Liver (tissue), 3 donors: ENCODE measurements at regions not wholly inside any gene's neighbourhood (a gene's known extent, or its start where the extent isn't known, plus 50 kb on each side); places are given as distances from the start of the nearest gene placed in this dataset.

Source experiments
- ATF3 ChIP-seq: IDR thresholded peaks from 2 replicates; pipeline ENCODE4 v1.6.1; 2016; ENCODE audit warnings: antibody characterized with exemption
- EGR1 ChIP-seq, 2 donors: IDR thresholded peaks; 2 replicates each; pipeline ENCODE4 v1.6.1; 2016 to 2018; ENCODE audit warnings: antibody characterized with exemption in 2 of 2, low read depth in 2 of 2
- FOXA1 ChIP-seq: IDR thresholded peaks from 2 replicates; pipeline ENCODE4 v1.6.1; 2016; ENCODE audit warnings: antibody characterized with exemption
- GABPA ChIP-seq, 2 donors: IDR thresholded peaks in 1 of 2; conservative IDR thresholded peaks in 1 of 2; 2 replicates each; pipeline ENCODE4 v1.6.1; 2016; ENCODE audit warnings: antibody characterized with exemption in 2 of 2, mild to moderate bottlenecking in 1 of 2, moderate library complexity in 1 of 2
- JUND ChIP-seq, 2 donors: IDR thresholded peaks; 2 replicates each; pipeline ENCODE4 v1.6.1; 2016; ENCODE audit warnings: antibody characterized with exemption in 2 of 2
- MAX ChIP-seq: IDR thresholded peaks from 2 replicates; pipeline ENCODE4 v1.6.1; 2016; ENCODE audit warnings: antibody characterized with exemption
- RAD21 ChIP-seq, 2 donors: IDR thresholded peaks; 2 replicates each; pipeline ENCODE4 v1.6.1; 2016; ENCODE audit warnings: antibody characterized with exemption in 2 of 2, mild to moderate bottlenecking in 2 of 2
- RXRA ChIP-seq, 2 donors: IDR thresholded peaks; 2 replicates each; pipeline ENCODE4 v1.6.1; 2017 to 2018; ENCODE audit warnings: antibody characterized with exemption in 2 of 2, mild to moderate bottlenecking in 1 of 2
- YY1 ChIP-seq: IDR thresholded peaks from 2 replicates; pipeline ENCODE4 v1.6.1; 2016; ENCODE audit warnings: antibody characterized with exemption, mild to moderate bottlenecking
- TF ChIP-seq, protein P1 (sequence below): fragments of 150-350 bp; IDR thresholded peaks from 2 replicates; pipeline ENCODE4 v1.5.1; 2017; ENCODE audit warnings: improper control_type of control experiment, low read depth, low read length; ENCODE audit not compliant: missing input control
- TF ChIP-seq, protein P2 (sequence below): IDR thresholded peaks from 2 replicates; pipeline ENCODE4 v1.6.1; 2016; ENCODE audit warnings: antibody characterized with exemption, mild to moderate bottlenecking
- TF ChIP-seq, protein P3 (sequence below): IDR thresholded peaks from 2 replicates; pipeline ENCODE4 v1.6.1; 2016; ENCODE audit warnings: antibody characterized with exemption
- donor health status: healthy.
- donor health status: healthy.

DNA sequence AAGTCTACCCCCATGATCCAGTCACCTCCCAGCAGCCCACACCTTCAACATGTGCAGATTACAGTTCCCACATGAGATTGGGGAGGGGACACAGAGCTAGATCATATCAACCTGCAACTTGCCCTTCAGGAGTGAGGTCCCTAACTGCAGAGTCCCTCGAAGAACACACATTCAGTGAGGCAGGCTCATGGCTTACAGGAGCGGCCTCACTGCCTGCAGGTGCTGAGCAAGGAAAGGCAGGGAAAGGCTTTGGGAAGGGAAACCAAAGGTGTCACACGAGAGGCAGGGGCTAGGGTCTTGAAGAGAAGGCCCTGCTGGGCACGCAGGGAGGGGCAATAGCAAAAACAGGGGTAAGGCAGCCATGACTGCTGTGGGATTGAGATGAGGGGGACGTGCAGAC, 182.4 kb upstream of the CHRNA7 start:
- no peak for TF ChIP-seq ATF3
- no peak for TF ChIP-seq RAD21 (IDR thresholded peaks at IDR 0.05)
- TF ChIP-seq, protein P1, sequence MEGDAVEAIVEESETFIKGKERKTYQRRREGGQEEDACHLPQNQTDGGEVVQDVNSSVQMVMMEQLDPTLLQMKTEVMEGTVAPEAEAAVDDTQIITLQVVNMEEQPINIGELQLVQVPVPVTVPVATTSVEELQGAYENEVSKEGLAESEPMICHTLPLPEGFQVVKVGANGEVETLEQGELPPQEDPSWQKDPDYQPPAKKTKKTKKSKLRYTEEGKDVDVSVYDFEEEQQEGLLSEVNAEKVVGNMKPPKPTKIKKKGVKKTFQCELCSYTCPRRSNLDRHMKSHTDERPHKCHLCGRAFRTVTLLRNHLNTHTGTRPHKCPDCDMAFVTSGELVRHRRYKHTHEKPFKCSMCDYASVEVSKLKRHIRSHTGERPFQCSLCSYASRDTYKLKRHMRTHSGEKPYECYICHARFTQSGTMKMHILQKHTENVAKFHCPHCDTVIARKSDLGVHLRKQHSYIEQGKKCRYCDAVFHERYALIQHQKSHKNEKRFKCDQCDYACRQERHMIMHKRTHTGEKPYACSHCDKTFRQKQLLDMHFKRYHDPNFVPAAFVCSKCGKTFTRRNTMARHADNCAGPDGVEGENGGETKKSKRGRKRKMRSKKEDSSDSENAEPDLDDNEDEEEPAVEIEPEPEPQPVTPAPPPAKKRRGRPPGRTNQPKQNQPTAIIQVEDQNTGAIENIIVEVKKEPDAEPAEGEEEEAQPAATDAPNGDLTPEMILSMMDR, result no peak
- TF ChIP-seq FOXA1, result no peak
- TF ChIP-seq, protein P2, sequence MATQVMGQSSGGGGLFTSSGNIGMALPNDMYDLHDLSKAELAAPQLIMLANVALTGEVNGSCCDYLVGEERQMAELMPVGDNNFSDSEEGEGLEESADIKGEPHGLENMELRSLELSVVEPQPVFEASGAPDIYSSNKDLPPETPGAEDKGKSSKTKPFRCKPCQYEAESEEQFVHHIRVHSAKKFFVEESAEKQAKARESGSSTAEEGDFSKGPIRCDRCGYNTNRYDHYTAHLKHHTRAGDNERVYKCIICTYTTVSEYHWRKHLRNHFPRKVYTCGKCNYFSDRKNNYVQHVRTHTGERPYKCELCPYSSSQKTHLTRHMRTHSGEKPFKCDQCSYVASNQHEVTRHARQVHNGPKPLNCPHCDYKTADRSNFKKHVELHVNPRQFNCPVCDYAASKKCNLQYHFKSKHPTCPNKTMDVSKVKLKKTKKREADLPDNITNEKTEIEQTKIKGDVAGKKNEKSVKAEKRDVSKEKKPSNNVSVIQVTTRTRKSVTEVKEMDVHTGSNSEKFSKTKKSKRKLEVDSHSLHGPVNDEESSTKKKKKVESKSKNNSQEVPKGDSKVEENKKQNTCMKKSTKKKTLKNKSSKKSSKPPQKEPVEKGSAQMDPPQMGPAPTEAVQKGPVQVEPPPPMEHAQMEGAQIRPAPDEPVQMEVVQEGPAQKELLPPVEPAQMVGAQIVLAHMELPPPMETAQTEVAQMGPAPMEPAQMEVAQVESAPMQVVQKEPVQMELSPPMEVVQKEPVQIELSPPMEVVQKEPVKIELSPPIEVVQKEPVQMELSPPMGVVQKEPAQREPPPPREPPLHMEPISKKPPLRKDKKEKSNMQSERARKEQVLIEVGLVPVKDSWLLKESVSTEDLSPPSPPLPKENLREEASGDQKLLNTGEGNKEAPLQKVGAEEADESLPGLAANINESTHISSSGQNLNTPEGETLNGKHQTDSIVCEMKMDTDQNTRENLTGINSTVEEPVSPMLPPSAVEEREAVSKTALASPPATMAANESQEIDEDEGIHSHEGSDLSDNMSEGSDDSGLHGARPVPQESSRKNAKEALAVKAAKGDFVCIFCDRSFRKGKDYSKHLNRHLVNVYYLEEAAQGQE, result no peak
- TF ChIP-seq JUND (IDR thresholded peaks at IDR 0.05), result no peak
- no peak for TF ChIP-seq EGR1 (IDR thresholded peaks at IDR 0.05; ENCODE audit: low read depth in 2 of 2)
- TF ChIP-seq YY1, result no peak
- TF ChIP-seq GABPA (IDR thresholded peaks at IDR 0.05 in 1 of 2, conservative IDR thresholded peaks at IDR 0.05 in 1 of 2), result no peak
- TF ChIP-seq MAX, result no peak
- TF ChIP-seq RXRA (IDR thresholded peaks at IDR 0.05), result no peak
- TF ChIP-seq, protein P3, sequence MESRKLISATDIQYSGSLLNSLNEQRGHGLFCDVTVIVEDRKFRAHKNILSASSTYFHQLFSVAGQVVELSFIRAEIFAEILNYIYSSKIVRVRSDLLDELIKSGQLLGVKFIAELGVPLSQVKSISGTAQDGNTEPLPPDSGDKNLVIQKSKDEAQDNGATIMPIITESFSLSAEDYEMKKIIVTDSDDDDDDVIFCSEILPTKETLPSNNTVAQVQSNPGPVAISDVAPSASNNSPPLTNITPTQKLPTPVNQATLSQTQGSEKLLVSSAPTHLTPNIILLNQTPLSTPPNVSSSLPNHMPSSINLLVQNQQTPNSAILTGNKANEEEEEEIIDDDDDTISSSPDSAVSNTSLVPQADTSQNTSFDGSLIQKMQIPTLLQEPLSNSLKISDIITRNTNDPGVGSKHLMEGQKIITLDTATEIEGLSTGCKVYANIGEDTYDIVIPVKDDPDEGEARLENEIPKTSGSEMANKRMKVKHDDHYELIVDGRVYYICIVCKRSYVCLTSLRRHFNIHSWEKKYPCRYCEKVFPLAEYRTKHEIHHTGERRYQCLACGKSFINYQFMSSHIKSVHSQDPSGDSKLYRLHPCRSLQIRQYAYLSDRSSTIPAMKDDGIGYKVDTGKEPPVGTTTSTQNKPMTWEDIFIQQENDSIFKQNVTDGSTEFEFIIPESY, result no peak
